GM23338 (cell line): ENCODE measurements at regions not wholly inside any gene's neighbourhood (a gene's known extent, or its start where the extent isn't known, plus 50 kb on each side); places are given as distances from the start of the nearest gene placed in this dataset.

Experiments
- ATAC-seq: fragments of 200-7000 bp; cut with Tn5 transposase; 3 replicates; pipeline ENCODE4 v1.9.1; 2020
- DNase-seq: peaks from one replicate; pipeline ENCODE4 v3.0.0-alpha.2; 2015; ENCODE audit warnings: low spot score
- H2AFZ ChIP-seq: fragments of 200-600 bp; sonication (generic); 2 replicates; pipeline ENCODE4 v1.8.0; 2016; ENCODE audit warnings: antibody characterized with exemption, mild to moderate bottlenecking, moderate library complexity
- H3F3A ChIP-seq: fragments of 200-600 bp; sonication (generic); replicated peaks from 2 replicates; pipeline ENCODE4 v1.8.0; 2017; ENCODE audit warnings: antibody characterized with exemption, mixed run types, low read depth
- H3K27ac ChIP-seq: fragments of 200-600 bp; sonication (generic); 2 replicates; pipeline ENCODE4 v1.6.1; 2016; ENCODE audit warnings: low read depth
- H3K27me3 ChIP-seq: fragments of 200-600 bp; sonication (generic); 2 replicates; pipeline ENCODE4 v1.8.0; 2016; ENCODE audit warnings: mild to moderate bottlenecking, mixed run types, moderate library complexity; ENCODE audit not compliant: insufficient read depth
- H3K36me3 ChIP-seq: fragments of 200-600 bp; sonication (generic); 2 replicates; pipeline ENCODE4 v1.8.0; 2016; ENCODE audit warnings: mild to moderate bottlenecking; ENCODE audit not compliant: insufficient read depth
- H3K4me1 ChIP-seq: fragments of 200-600 bp; sonication (generic); 2 replicates; pipeline ENCODE4 v1.8.0; 2016; ENCODE audit warnings: mild to moderate bottlenecking, moderate library complexity; ENCODE audit not compliant: insufficient read depth
- H3K4me2 ChIP-seq: fragments of 200-600 bp; sonication (generic); 2 replicates; pipeline ENCODE4 v1.7.1; 2017; ENCODE audit warnings: mixed run types
- H3K4me3 ChIP-seq: fragments of 200-600 bp; sonication (generic); 2 replicates; pipeline ENCODE4 v1.6.1; 2016; ENCODE audit warnings: mixed run types
- H3K79me2 ChIP-seq: fragments of 200-600 bp; sonication (generic); replicated peaks from 2 replicates; pipeline ENCODE4 v1.8.0; 2017; ENCODE audit warnings: mild to moderate bottlenecking; ENCODE audit not compliant: insufficient read depth
- H3K9me2 ChIP-seq: fragments of 200-600 bp; sonication (generic); 2 replicates; pipeline ENCODE4 v1.8.0; 2017; ENCODE audit not compliant: insufficient read depth
- H4K20me1 ChIP-seq: fragments of 200-600 bp; sonication (generic); replicated peaks from 2 replicates; pipeline ENCODE4 v1.8.0; 2017; ENCODE audit warnings: mild to moderate bottlenecking; ENCODE audit not compliant: insufficient read depth
- H3K27ac Mint-ChIP-seq: 2 replicates; pipeline ENCODE4 v1.8.0; 2020; ENCODE audit warnings: inconsistent platforms, mild to moderate bottlenecking, moderate library complexity, mixed read lengths
- H3K27me3 Mint-ChIP-seq: 3 replicates; pipeline ENCODE4 v1.8.0; 2022; ENCODE audit warnings: low read depth, mild to moderate bottlenecking, moderate library complexity, mixed read lengths, inconsistent platforms; ENCODE audit not compliant: insufficient read depth, poor library complexity
- H3K36me3 Mint-ChIP-seq: 3 replicates; pipeline ENCODE4 v1.8.0; 2021; ENCODE audit warnings: low read depth, mild to moderate bottlenecking, inconsistent platforms, moderate library complexity, mixed read lengths
- H3K4me1 Mint-ChIP-seq: 3 replicates; pipeline ENCODE4 v1.8.0; 2020; ENCODE audit warnings: mild to moderate bottlenecking, inconsistent platforms, mixed read lengths
- H3K4me3 Mint-ChIP-seq: 3 replicates; pipeline ENCODE4 v1.8.0; 2021; ENCODE audit warnings: moderate library complexity, mild to moderate bottlenecking, inconsistent platforms, mixed read lengths
- H3K9me3 Mint-ChIP-seq: 3 replicates; pipeline ENCODE4 v1.8.0; 2020; ENCODE audit warnings: moderate library complexity, mild to moderate bottlenecking, inconsistent platforms, mixed read lengths
- CREB1 ChIP-seq: fragments of 250-450 bp; sonication (Bioruptor Pico); IDR thresholded peaks from 2 replicates; pipeline ENCODE4 v1.5.0; 2020; ENCODE audit warnings: low read depth, mild to moderate bottlenecking, moderate library complexity
- CTCF ChIP-seq, 2 experiments: fragments of 200-600 bp in 1 of 2; sonication (generic) in 1 of 2; conservative IDR thresholded peaks; 2 replicates each; pipeline versions ENCODE4 v1.5.1 to v1.6.1; 2016 to 2017; ENCODE audit warnings: antibody characterized with exemption in 2 of 2, low read depth in 2 of 2, mild to moderate bottlenecking in 2 of 2, moderate library complexity in 1 of 2
- EZH2 ChIP-seq: fragments of 200-600 bp; sonication (generic); IDR thresholded peaks from one replicate; pipeline ENCODE4 v1.8.0; 2017; ENCODE audit warnings: antibody characterized with exemption, mild to moderate bottlenecking, low read depth; ENCODE audit not compliant: unreplicated experiment
- EZH2phosphoT487 ChIP-seq: fragments of 200-600 bp; sonication (generic); IDR thresholded peaks from one replicate; pipeline ENCODE4 v1.8.1; 2018; ENCODE audit warnings: antibody characterized with exemption; ENCODE audit not compliant: unreplicated experiment
- JUNB ChIP-seq: IDR thresholded peaks from one replicate; pipeline ENCODE4 v1.6.1; 2016; ENCODE audit warnings: antibody characterized with exemption; ENCODE audit not compliant: unreplicated experiment
- NANOG ChIP-seq: IDR thresholded peaks from 2 replicates; pipeline ENCODE4 v1.6.1; 2016; ENCODE audit warnings: antibody characterized with exemption, borderline replicate concordance
- POLR2AphosphoS5 ChIP-seq: IDR thresholded peaks from 2 replicates; pipeline ENCODE4 v1.6.1; 2016; ENCODE audit warnings: antibody characterized with exemption, low read depth
- STAT1 ChIP-seq: IDR thresholded peaks from one replicate; pipeline ENCODE4 v1.6.1; 2016; ENCODE audit warnings: antibody characterized with exemption; ENCODE audit not compliant: unreplicated experiment
- ZNF114 ChIP-seq: fragments of 250-450 bp; sonication (Bioruptor Pico); IDR thresholded peaks from 2 replicates; pipeline ENCODE4 v1.5.0; 2020; ENCODE audit warnings: mild to moderate bottlenecking, moderate library complexity
- ZNF331 ChIP-seq: fragments of 250-450 bp; sonication (Bioruptor Pico); IDR thresholded peaks from 2 replicates; pipeline ENCODE4 v1.5.0; 2020; ENCODE audit warnings: low read depth, mild to moderate bottlenecking, moderate library complexity
- ZNF462 ChIP-seq: fragments of 250-450 bp; sonication (Bioruptor Pico); IDR thresholded peaks from 2 replicates; pipeline ENCODE4 v1.5.0; 2020; ENCODE audit warnings: mild to moderate bottlenecking, moderate library complexity
- TF ChIP-seq, protein P1 (sequence below): IDR thresholded peaks from 2 replicates; pipeline ENCODE4 v1.6.1; 2016; ENCODE audit warnings: antibody characterized with exemption
- TF ChIP-seq, protein P2 (sequence below): IDR thresholded peaks from one replicate; pipeline ENCODE4 v1.6.1; 2018; ENCODE audit warnings: antibody characterized with exemption; ENCODE audit not compliant: unreplicated experiment

DNA sequence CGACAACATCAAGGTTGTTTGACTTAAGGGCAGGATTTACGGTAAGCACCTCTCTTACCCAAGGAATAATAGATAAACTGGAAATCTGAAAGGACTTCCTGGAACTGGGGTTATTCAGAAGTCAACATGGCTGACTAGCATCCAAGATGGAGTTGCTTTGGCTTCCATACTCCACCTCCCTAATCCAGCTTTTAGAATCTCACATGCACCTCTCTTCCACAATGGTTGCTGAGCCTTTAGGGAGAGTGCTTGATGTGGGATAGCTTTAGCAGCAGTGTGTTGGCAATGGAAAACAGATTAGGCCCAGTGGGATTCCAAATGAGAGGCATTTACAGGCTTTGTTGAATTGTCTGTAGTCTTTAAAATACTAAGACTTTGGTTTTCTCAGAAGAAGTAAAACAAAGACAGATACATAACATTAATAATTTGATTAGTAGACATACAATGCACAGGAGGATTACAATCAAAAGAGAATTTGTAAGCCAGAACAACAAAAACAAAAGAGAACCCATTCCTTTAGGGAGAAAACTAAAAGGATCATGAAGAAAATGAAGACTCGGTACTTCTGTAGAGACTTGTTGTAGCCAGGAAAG is 222.0 kb downstream of the HS3ST3B1 start:
- Histone ChIP-seq H3K79me2 (no peaks in the 10 kb centered on the region), H3K4me1 (peaks cover 42% of the 10 kb centered on the region), H3K27ac (no peak overlapping the region), H3K27me3 (no peaks in the 10 kb centered on the region), H3K9me2 (peaks cover 12% of the 10 kb centered on the region; the same call in 1 of the 2 replicates), H4K20me1 (no peaks in the 10 kb centered on the region), H3K36me3 (no peaks in the 10 kb centered on the region), H3K4me3 (no peak overlapping the region), H3F3A (no peaks in the 10 kb centered on the region), H3K4me2 (no peak overlapping the region), H2AFZ (no peak overlapping the region)
- Mint-ChIP-seq H3K9me3 (no peaks in the 10 kb centered on the region; the same call in 2 of the 3 replicates), H3K27me3 (no peaks in the 10 kb centered on the region), H3K36me3 (no peaks in the 10 kb centered on the region), H3K4me1 (peaks cover 43% of the 10 kb centered on the region), H3K27ac (no peak overlapping the region), H3K4me3 (no peak overlapping the region)
- no peak for TF ChIP-seq JUNB
- TF ChIP-seq CTCF (conservative IDR thresholded peaks at IDR 0.05; ENCODE audit: low read depth in 2 of 2), result no peak
- TF ChIP-seq, protein P1, sequence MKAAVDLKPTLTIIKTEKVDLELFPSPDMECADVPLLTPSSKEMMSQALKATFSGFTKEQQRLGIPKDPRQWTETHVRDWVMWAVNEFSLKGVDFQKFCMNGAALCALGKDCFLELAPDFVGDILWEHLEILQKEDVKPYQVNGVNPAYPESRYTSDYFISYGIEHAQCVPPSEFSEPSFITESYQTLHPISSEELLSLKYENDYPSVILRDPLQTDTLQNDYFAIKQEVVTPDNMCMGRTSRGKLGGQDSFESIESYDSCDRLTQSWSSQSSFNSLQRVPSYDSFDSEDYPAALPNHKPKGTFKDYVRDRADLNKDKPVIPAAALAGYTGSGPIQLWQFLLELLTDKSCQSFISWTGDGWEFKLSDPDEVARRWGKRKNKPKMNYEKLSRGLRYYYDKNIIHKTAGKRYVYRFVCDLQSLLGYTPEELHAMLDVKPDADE, result no peak
- TF ChIP-seq STAT1, result no peak
- TF ChIP-seq ZNF114 (CRISPR knock-in tag), result no peak
- no peak for TF ChIP-seq ZNF331 (CRISPR knock-in tag)
- no peak for TF ChIP-seq CREB1 (CRISPR knock-in tag)
- no peak for TF ChIP-seq EZH2
- no peak for TF ChIP-seq POLR2AphosphoS5
- no peak for TF ChIP-seq EZH2phosphoT487
- TF ChIP-seq, protein P2, sequence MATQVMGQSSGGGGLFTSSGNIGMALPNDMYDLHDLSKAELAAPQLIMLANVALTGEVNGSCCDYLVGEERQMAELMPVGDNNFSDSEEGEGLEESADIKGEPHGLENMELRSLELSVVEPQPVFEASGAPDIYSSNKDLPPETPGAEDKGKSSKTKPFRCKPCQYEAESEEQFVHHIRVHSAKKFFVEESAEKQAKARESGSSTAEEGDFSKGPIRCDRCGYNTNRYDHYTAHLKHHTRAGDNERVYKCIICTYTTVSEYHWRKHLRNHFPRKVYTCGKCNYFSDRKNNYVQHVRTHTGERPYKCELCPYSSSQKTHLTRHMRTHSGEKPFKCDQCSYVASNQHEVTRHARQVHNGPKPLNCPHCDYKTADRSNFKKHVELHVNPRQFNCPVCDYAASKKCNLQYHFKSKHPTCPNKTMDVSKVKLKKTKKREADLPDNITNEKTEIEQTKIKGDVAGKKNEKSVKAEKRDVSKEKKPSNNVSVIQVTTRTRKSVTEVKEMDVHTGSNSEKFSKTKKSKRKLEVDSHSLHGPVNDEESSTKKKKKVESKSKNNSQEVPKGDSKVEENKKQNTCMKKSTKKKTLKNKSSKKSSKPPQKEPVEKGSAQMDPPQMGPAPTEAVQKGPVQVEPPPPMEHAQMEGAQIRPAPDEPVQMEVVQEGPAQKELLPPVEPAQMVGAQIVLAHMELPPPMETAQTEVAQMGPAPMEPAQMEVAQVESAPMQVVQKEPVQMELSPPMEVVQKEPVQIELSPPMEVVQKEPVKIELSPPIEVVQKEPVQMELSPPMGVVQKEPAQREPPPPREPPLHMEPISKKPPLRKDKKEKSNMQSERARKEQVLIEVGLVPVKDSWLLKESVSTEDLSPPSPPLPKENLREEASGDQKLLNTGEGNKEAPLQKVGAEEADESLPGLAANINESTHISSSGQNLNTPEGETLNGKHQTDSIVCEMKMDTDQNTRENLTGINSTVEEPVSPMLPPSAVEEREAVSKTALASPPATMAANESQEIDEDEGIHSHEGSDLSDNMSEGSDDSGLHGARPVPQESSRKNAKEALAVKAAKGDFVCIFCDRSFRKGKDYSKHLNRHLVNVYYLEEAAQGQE, result no peak
- TF ChIP-seq NANOG, result no peak
- no peak for TF ChIP-seq ZNF462 (CRISPR knock-in tag)
- no peak; the same call in 2 of the 3 replicates for ATAC-seq
- DNase-seq, result no peak
